Upper lobe of left lung (tissue), 4 donors: ENCODE measurements at regions not wholly inside any gene's neighbourhood (a gene's known extent, or its start where the extent isn't known, plus 50 kb on each side); places are given as distances from the start of the nearest gene placed in this dataset.

Source experiments
- CTCF ChIP-seq, 6 experiments: fragments of 450-650 bp in 4 of 6; fragments of 200-600 bp in 2 of 6; sonication (generic) in 2 of 6; IDR thresholded peaks; one replicate each; pipeline ENCODE4 v1.5.1; 2016 to 2019; ENCODE audit warnings: antibody characterized with exemption in 6 of 6
- EP300 ChIP-seq, 4 donors: sonication (generic); formaldehyde crosslinking; IDR thresholded peaks; one replicate each; pipeline ENCODE4 v1.5.1; 2017; ENCODE audit warnings: antibody characterized with exemption in 4 of 4, control low read depth in 2 of 4
- POLR2A ChIP-seq, 4 donors: fragments of 450-650 bp; IDR thresholded peaks; one replicate each; pipeline ENCODE4 v1.5.1; 2016 to 2017; ENCODE audit warnings: antibody characterized with exemption in 4 of 4, mild to moderate bottlenecking in 2 of 4

GRCh38 chr3:3705090-3705775 is 94.0 kb upstream of the LRRN1 start:
- TF ChIP-seq CTCF (IDR thresholded peaks at IDR 0.05) (no peak), EP300 (IDR thresholded peaks at IDR 0.05) (no peak), POLR2A (IDR thresholded peaks at IDR 0.05) (no peak)
